ENCODE measurements at regions not wholly inside any gene's neighbourhood (a gene's known extent, or its start where the extent isn't known, plus 50 kb on each side); places are given as distances from the start of the nearest gene placed in this dataset.

GRCh38 chr7:123401295-123401694 is 133.1 kb downstream of the IQUB start:
- DNase-seq (ENCODE audit: low spot score) = no peak

- no peak for DNase-seq (ENCODE audit: low spot score)
These were observed 134.2 kb downstream of the IQUB start for GRCh38 chr7:123400196-123400595.

GRCh38 chr7:123398921-123399320 is 135.5 kb downstream of the IQUB start:
- peak; percentile 5 for DNase-seq (ENCODE audit: low spot score)

GRCh38 chr7:123397746-123398338 is 136.6 kb downstream of the IQUB start:
- no peak for DNase-seq (ENCODE audit: low spot score)

- DNase-seq (ENCODE audit: low spot score) = no peak
These were observed 140.8 kb downstream of the IQUB start for GRCh38 chr7:123393623-123394022.

- DNase-seq (ENCODE audit: low spot score) = no peak
These were observed 162.0 kb downstream of the IQUB start for GRCh38 chr7:123372368-123372767.

GRCh38 chr7:123367484-123368122 is 166.8 kb downstream of the IQUB start:
- DNase-seq (ENCODE audit: low spot score) = no peak

GRCh38 chr7:123367031-123367430 is 167.3 kb upstream of the SLC13A1 start:
- DNase-seq (ENCODE audit: low spot score) = no peak

- DNase-seq (ENCODE audit: low spot score) = no peak
These were observed 166.9 kb upstream of the SLC13A1 start for GRCh38 chr7:123366626-123367025.

GRCh38 chr7:123360631-123361030 is 160.9 kb upstream of the SLC13A1 start:
- no peak for DNase-seq (ENCODE audit: low spot score)

GRCh38 chr7:123355576-123356190 is 155.9 kb upstream of the SLC13A1 start:
- peak; percentile 29 for DNase-seq (ENCODE audit: low spot score)

- no peak for DNase-seq (ENCODE audit: low spot score)
These were observed 153.2 kb upstream of the SLC13A1 start for GRCh38 chr7:123352973-123353372.

- DNase-seq (ENCODE audit: low spot score) = no peak
These were observed 152.0 kb upstream of the SLC13A1 start for GRCh38 chr7:123351516-123352505.

- no peak for DNase-seq (ENCODE audit: low spot score)
These were observed 151.3 kb upstream of the SLC13A1 start for GRCh38 chr7:123351027-123351426.

GRCh38 chr7:123348690-123349089 is 148.9 kb upstream of the SLC13A1 start:
- DNase-seq (ENCODE audit: low spot score) = no peak

GRCh38 chr7:123346766-123347165 is 147.0 kb upstream of the SLC13A1 start:
- peak; percentile 56 for DNase-seq (ENCODE audit: low spot score)

- DNase-seq (ENCODE audit: low spot score) = no peak
These were observed 143.8 kb upstream of the SLC13A1 start for GRCh38 chr7:123343611-123344010.

GRCh38 chr7:123341102-123341501 is 141.3 kb upstream of the SLC13A1 start:
- DNase-seq (ENCODE audit: low spot score) = no peak

- DNase-seq (ENCODE audit: low spot score) = no peak
These were observed 138.9 kb upstream of the SLC13A1 start for GRCh38 chr7:123338688-123339087.

GRCh38 chr7:123329988-123330643 is 130.3 kb upstream of the SLC13A1 start:
- DNase-seq (ENCODE audit: low spot score) = no peak

- DNase-seq (ENCODE audit: low spot score) = no peak
These were observed 127.9 kb upstream of the SLC13A1 start for GRCh38 chr7:123327661-123328060.

- no peak for DNase-seq (ENCODE audit: low spot score)
These were observed 124.5 kb upstream of the SLC13A1 start for GRCh38 chr7:123324283-123324682.
